Stimulated activated CD8-positive, alpha-beta memory T cell treated with anti-CD3 and anti-CD28 coated beads, Interleukin-7, amount 100 ng/mL, for 24 hours (primary cell): ENCODE measurements at regions not wholly inside any gene's neighbourhood (a gene's known extent, or its start where the extent isn't known, plus 50 kb on each side); places are given as distances from the start of the nearest gene placed in this dataset.

Experiments used
- DNase-seq: peaks from one replicate; pipeline ENCODE4 v3.0.0-alpha.2; 2020; ENCODE audit warnings: low read depth

GRCh38 chr2:145043399-145043834, 523.5 kb upstream of the ZEB2 start:
- no peak for DNase-seq

GRCh38 chr2:145041706-145042105, 521.8 kb upstream of the ZEB2 start:
- no peak for DNase-seq

DNA sequence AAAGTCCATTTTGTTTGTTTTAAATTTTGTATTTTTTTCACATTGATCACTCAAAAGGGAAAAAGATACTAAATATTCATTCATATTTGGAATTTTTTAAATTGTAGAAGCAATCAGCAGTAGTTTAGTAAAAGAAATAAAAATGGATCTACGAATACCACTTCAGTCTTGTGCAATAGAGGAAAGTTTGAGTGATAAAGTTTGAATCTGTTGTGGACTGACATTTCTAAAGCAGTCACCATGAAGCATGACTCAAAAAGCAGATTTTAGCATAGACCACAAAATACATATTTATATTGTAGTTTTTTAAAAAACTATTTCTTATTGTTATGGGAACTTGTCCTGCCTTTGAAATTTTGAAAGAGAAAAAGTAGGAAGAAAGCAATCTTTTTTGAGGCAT, 520.5 kb upstream of the ZEB2 start:
- no peak for DNase-seq

- DNase-seq, result no peak
Observed at GRCh38 chr2:145038041-145038525, 518.2 kb upstream of the ZEB2 start.

DNA sequence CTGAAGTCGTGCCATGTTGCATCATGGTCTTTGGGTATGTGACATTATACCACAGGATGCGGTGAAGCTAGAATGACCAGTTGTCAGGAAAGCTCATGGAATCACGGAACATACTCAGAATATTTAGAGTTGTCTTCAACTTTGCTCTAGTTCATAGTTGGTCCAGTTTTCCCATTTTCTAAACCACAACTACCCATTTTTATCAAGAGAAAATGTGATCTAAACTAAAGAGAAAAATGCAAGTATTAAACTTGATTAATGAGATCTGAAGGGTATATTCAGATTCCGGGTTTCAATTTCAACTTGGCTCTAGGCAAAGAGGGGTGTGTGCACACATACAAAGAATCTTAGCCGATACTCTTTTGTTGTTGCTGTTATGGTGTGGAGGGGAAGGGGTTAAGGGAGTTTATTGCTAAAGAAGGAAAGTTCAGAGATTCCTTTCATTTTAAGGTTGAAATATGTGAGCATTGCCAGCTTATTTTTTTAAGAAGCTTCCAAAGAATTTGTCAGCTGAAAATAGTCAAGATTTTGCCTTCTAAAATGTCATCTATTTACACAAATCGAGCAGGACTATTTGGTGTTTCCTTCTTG, 516.6 kb upstream of the ZEB2 start:
- DNase-seq, result no peak

DNA sequence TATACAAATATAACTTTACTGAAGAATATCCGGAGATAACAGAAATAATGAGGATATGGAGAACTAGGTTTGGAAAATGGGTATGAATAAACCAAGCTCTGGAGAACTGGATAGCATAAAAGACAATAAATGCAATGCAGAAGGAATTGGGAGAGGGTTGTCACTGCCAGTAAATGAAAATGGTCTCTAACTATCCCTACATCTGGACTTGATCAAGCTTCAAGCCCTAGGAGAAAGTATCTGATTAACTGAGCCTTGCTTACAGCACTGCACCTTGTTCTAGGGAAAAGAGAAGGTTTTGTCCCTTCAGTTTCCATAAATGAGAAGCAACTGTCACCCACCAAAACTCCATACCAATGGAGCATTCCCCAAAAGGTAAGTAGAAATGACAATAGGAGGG, 514.6 kb upstream of the ZEB2 start:
- DNase-seq, result no peak

- DNase-seq, result no peak
Observed at GRCh38 chr2:145033438-145033837, 513.5 kb upstream of the ZEB2 start.

- DNase-seq, result no peak
Observed at GRCh38 chr2:145032791-145033190, 512.9 kb upstream of the ZEB2 start.

- DNase-seq, result no peak
Observed at GRCh38 chr2:145029873-145030272, 510.0 kb upstream of the ZEB2 start.

- DNase-seq, result no peak
Observed at GRCh38 chr2:145029081-145029480, 509.2 kb upstream of the ZEB2 start.

GRCh38 chr2:145028101-145028920, 508.4 kb upstream of the ZEB2 start:
- DNase-seq, result no peak

DNA sequence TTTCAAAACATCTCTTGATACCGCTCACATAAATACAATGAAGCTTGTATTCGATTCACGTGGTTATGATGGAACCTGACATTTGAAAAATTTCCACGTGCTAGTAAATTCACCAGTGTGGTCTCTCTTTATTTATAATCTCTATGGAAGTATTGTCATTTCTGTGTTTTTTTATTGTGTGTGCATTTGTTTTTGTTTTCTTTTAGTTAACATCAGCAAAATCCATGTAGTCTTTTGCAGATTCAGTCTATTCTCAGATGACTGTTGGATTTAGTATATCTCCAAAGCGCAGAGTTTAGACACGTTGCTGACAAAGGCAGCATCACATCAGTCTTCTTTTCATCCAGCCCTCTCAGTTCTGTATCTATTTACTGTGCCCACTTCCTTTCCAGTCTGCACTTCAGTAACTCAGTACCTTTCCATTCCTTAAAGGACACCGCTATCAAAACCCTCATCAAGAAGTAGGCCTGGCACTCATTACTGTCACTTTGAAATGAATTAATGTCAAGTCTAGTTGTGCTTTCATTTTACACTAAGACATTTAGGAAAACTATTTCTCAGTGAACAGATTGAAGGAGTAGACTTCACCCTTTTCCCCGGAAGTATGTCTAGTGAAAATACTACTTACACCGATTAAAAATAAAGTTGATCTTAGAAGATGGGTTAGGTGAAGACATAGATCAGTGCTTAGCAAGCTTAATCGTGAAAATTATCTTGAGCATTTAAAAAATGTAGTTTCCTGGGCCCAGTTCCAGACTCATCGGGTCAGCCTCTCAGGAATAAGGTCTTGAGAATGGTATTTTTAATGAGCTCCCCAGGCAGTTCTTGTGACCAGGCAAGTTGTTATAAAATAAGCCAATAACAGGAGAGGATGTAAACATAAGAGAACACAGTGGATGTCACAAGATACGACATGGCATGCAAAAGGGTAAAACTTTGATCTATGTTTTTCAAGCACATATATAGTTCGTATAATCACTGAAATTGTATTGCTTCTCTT, 506.8 kb upstream of the ZEB2 start:
- no peak for DNase-seq

GRCh38 chr2:145025382-145025781, 505.5 kb upstream of the ZEB2 start:
- DNase-seq, result no peak

DNA sequence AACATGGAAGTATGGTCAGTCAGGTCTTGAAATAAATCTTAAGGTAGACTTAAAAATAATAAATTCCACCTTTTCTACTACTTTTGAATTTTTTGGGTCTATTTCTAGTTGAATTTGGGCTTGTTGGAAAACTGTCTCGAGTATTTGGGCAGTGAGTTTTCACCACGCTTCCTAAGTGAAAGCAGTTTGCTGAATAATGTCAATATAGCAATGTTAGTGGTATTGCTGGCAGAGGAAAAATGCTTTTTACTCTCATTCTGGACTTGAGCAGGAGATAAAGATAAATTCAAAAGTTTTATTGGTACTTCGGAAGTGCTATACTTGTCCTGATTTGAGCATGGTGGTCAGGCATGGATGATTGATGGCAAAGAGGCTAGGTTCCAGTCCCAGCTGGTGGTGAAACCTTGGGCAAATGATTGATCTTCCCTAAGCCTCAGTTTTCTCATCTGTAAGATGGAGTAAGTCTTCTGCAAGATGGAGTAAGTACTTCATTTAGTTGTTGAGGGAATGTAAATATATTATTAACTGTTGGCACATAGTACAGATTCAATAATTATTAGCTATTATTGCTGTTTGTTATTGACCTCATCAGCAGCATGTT, 503.5 kb upstream of the ZEB2 start:
- no peak for DNase-seq

- no peak for DNase-seq
Observed at GRCh38 chr2:145022666-145023333, 502.9 kb upstream of the ZEB2 start.

GRCh38 chr2:145021962-145022665, 502.2 kb upstream of the ZEB2 start:
- DNase-seq, result no peak

DNA sequence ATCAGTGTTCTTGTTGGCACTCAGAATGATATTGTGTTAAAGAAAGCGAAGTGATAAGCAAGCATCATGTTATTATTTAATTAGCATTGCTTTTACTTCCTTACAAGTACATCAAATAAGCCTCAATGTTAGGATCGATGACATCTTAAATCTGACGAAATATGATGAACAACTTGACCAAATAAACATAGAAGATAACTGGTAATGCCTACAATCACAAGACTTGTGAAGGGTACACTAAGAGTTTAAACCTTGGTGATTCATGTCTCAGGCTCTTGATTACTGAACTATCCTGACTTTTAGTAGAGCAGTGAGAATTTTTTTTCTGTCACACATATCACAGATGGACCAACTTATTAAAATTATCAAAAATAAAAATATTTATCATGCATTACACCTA, 500.8 kb upstream of the ZEB2 start:
- DNase-seq, result no peak

DNA sequence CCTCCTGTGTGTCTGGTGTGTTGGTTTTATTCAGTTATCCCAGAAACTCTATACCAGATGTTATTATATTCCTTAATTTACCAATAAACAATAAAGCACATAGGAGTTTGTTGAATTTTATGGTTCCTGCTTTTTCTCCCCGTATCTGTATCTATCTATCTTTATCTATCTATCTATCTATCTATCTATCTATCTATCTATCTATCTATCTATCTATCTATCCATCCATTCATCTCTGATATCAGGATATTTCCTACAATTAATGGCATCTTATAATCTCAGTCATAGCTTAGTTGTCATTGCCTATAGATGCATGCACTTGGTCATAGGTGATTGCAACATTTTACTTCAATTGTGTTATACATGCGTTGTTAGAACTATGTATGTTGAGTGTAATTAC, 500.2 kb upstream of the ZEB2 start:
- DNase-seq, result no peak

DNA sequence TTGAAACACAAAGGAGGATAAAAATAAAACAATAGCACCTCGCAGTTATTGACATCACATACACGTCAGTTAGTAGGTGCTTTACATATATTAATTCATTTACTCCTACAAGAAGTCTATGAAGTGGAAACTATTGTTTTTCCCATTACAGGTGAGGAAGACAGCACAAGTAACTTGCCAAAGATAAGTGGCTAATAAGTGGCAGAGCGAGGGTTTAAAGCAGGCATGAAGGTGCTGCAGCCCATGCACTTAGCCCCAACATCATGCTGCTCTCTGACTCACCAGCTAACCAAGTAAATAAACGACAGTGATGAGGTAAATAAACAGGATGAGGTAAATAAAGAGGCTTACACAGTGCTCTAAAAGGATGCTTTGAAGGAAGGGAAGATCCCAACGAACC, 498.6 kb upstream of the ZEB2 start:
- no peak for DNase-seq

- DNase-seq, result no peak
Observed at GRCh38 chr2:145017149-145017548, 497.2 kb upstream of the ZEB2 start.

GRCh38 chr2:145016711-145017110, 496.8 kb upstream of the ZEB2 start:
- DNase-seq, result no peak
